Spinal cord (tissue), 9 donors: ENCODE measurements at regions not wholly inside any gene's neighbourhood (a gene's known extent, or its start where the extent isn't known, plus 50 kb on each side); places are given as distances from the start of the nearest gene placed in this dataset.
A peak's percentile ranks its signal among the peaks of the same experiment; 100 is the strongest.

ENCODE experiments used
- DNase-seq, 6 donors: peaks; one replicate each; pipeline versions ENCODE4 v3.0.0 to v3.0.0-alpha.2; 2013 to 2015; ENCODE audit warnings: low spot score in 6 of 6, low read depth in 4 of 6
- H3K27ac ChIP-seq: one replicate; pipeline ENCODE4 v1.5.1; 2013; ENCODE audit warnings: low read depth, low read length, control low read depth
- H3K27me3 ChIP-seq: one replicate; pipeline ENCODE4 v1.6.1; 2013; ENCODE audit warnings: low read length; ENCODE audit not compliant: control insufficient read depth, insufficient read depth
- H3K36me3 ChIP-seq: one replicate; pipeline ENCODE4 v1.6.1; 2013; ENCODE audit warnings: low read length; ENCODE audit not compliant: control insufficient read depth, insufficient read depth
- H3K4me1 ChIP-seq: one replicate; pipeline ENCODE4 v1.6.1; 2013; ENCODE audit warnings: low read length; ENCODE audit not compliant: control insufficient read depth, insufficient read depth
- H3K4me3 ChIP-seq: one replicate; pipeline ENCODE4 v1.5.1; 2013; ENCODE audit warnings: low read depth, low read length, control low read depth
- H3K9me3 ChIP-seq: one replicate; pipeline ENCODE4 v1.6.1; 2013; ENCODE audit warnings: low read length; ENCODE audit not compliant: control insufficient read depth, insufficient read depth
- WGBS: methylation state at CpG from one replicate; pipeline ENCODE4 v1.1.5; 2013; ENCODE audit warnings: missing lambda C conversion rate; ENCODE audit not compliant: insufficient coverage; 5-methylcytosine and 5-hydroxymethylcytosine counted together
- donor health status: healthy.

GRCh38 chr10:120076996-120077706 lies 184.6 kb downstream of the SEC23IP start:
- Histone ChIP-seq H3K9me3 (no peaks in the 10 kb centered on the region), H3K4me3 (no peak overlapping the region), H3K36me3 (no peaks in the 10 kb centered on the region), H3K4me1 (no peaks in the 10 kb centered on the region), H3K27ac (no peak overlapping the region), H3K27me3 (no peaks in the 10 kb centered on the region)
- whole genome bisulfite sequencing = 47% methylated on average over 10 of the region's 11 CpGs
- peak in 1 of 6 donors; percentile 52 for DNase-seq

GRCh38 chr10:120077707-120078492 lies 185.4 kb downstream of the SEC23IP start:
- 41% methylated on average over 11 of the region's 14 CpGs for WGBS
- peak; percentile 22 to 96 (median 47) for DNase-seq
- Histone ChIP-seq H3K9me3 (no peaks in the 10 kb centered on the region), H3K4me3 (no peak overlapping the region), H3K27me3 (no peaks in the 10 kb centered on the region), H3K36me3 (no peaks in the 10 kb centered on the region), H3K4me1 (no peaks in the 10 kb centered on the region), H3K27ac (no peak overlapping the region)

- Histone ChIP-seq H3K27ac (no peak overlapping the region), H3K9me3 (no peaks in the 10 kb centered on the region), H3K36me3 (no peaks in the 10 kb centered on the region), H3K27me3 (no peaks in the 10 kb centered on the region), H3K4me1 (peaks cover 4% of the 10 kb centered on the region), H3K4me3 (no peak overlapping the region)
- 66% methylated on average over 4 of the region's 5 CpGs for WGBS
- peak in 1 of 6 donors; percentile 51 for DNase-seq
Measured at GRCh38 chr10:120085096-120085796, 192.7 kb downstream of the SEC23IP start.

GRCh38 chr10:120086066-120086465 lies 193.5 kb downstream of the SEC23IP start:
- H3K27me3 ChIP-seq = no peaks in the 10 kb centered on the region
- H3K4me1 ChIP-seq = peaks cover 4% of the 10 kb centered on the region
- no peak overlapping the region for H3K4me3 ChIP-seq
- no peak overlapping the region for H3K27ac ChIP-seq
- DNase-seq = peak in 1 of 6 donors; percentile 91
- H3K9me3 ChIP-seq = no peaks in the 10 kb centered on the region
- 81% methylated on average over 3 of the region's 6 CpGs for WGBS
- no peaks in the 10 kb centered on the region for H3K36me3 ChIP-seq

- 80% methylated on average over 1 of the region's 3 CpGs for WGBS
- Histone ChIP-seq H3K36me3 (no peaks in the 10 kb centered on the region), H3K9me3 (no peaks in the 10 kb centered on the region), H3K27me3 (no peaks in the 10 kb centered on the region), H3K4me1 (peaks cover 4% of the 10 kb centered on the region), H3K27ac (no peak overlapping the region), H3K4me3 (no peak overlapping the region)
- no peak for DNase-seq
Measured at GRCh38 chr10:120087109-120087508, 194.6 kb downstream of the SEC23IP start.

- H3K4me1 ChIP-seq = no peaks in the 10 kb centered on the region
- no peaks in the 10 kb centered on the region for H3K9me3 ChIP-seq
- WGBS = no CpG with 5 or more reads among the region's 3 CpGs
- no peak overlapping the region for H3K4me3 ChIP-seq
- DNase-seq = no peak
- no peak overlapping the region for H3K27ac ChIP-seq
- no peaks in the 10 kb centered on the region for H3K36me3 ChIP-seq
- H3K27me3 ChIP-seq = no peaks in the 10 kb centered on the region
Measured at GRCh38 chr10:120095875-120096274, 203.3 kb downstream of the SEC23IP start.

GRCh38 chr10:120097766-120098165 lies 205.2 kb downstream of the SEC23IP start:
- no peaks in the 10 kb centered on the region for H3K4me1 ChIP-seq
- no peak overlapping the region for H3K27ac ChIP-seq
- no peaks in the 10 kb centered on the region for H3K27me3 ChIP-seq
- no peaks in the 10 kb centered on the region for H3K36me3 ChIP-seq
- H3K9me3 ChIP-seq = no peaks in the 10 kb centered on the region
- H3K4me3 ChIP-seq = no peak overlapping the region
- DNase-seq = peak in 1 of 6 donors; percentile 67

- Histone ChIP-seq H3K27me3 (no peaks in the 10 kb centered on the region), H3K9me3 (no peaks in the 10 kb centered on the region), H3K4me3 (no peak overlapping the region), H3K36me3 (no peaks in the 10 kb centered on the region), H3K27ac (no peak overlapping the region), H3K4me1 (no peaks in the 10 kb centered on the region)
- 66% methylated on average over 4 of the region's 4 CpGs for WGBS
- DNase-seq = peak in 2 of 6 donors; percentile 36 to 83
Measured at GRCh38 chr10:120098232-120098930, 205.9 kb downstream of the SEC23IP start.

GRCh38 chr10:120103738-120104560 lies 211.4 kb downstream of the SEC23IP start:
- H3K4me1 ChIP-seq = no peaks in the 10 kb centered on the region
- H3K27me3 ChIP-seq = no peaks in the 10 kb centered on the region
- H3K9me3 ChIP-seq = no peaks in the 10 kb centered on the region
- H3K27ac ChIP-seq = no peak overlapping the region
- H3K4me3 ChIP-seq = no peak overlapping the region
- DNase-seq = no peak
- no peaks in the 10 kb centered on the region for H3K36me3 ChIP-seq
- WGBS = 65% methylated on average over 3 of the region's 10 CpGs
